Esophagus squamous epithelium (tissue), 5 donors: ENCODE measurements at regions not wholly inside any gene's neighbourhood (a gene's known extent, or its start where the extent isn't known, plus 50 kb on each side); places are given as distances from the start of the nearest gene placed in this dataset.

ENCODE experiments used
- DNase-seq: peaks from one replicate; lab custom pipeline; 2025; lab: John Stamatoyannopoulos, UW
- H3K27ac ChIP-seq, 4 donors: fragments of 200-600 bp; sonication (generic); one replicate each; pipeline ENCODE4 v1.5.1; 2016 to 2019; ENCODE audit warnings: mild to moderate bottlenecking in 1 of 4
- H3K27me3 ChIP-seq, 4 donors: fragments of 200-600 bp; sonication (generic); 1 replicate in 3 of 4; 2 replicates in 1 of 4; pipeline versions ENCODE4 v1.5.1 to v1.6.0; 2017 to 2021; ENCODE audit warnings: antibody characterized with exemption in 1 of 4
- H3K36me3 ChIP-seq, 3 donors: fragments of 200-600 bp; sonication (generic); one replicate each; pipeline ENCODE4 v1.5.1; 2016 to 2019
- H3K4me1 ChIP-seq, 3 donors: fragments of 200-600 bp; sonication (generic); one replicate each; pipeline ENCODE4 v1.5.1; 2017 to 2019
- H3K4me3 ChIP-seq, 4 donors: fragments of 200-600 bp; sonication (generic); 1 replicate in 3 of 4; 2 replicates in 1 of 4; pipeline ENCODE4 v1.5.1; 2016 to 2019; ENCODE audit warnings: mild to moderate bottlenecking in 2 of 4, moderate library complexity in 1 of 4
- H3K9me3 ChIP-seq, 3 donors: fragments of 200-600 bp; sonication (generic); one replicate each; pipeline ENCODE4 v1.5.1; 2016 to 2019
- POLR2A ChIP-seq, 4 donors: fragments of 450-650 bp; IDR thresholded peaks; one replicate each; pipeline ENCODE4 v1.6.1; 2017; ENCODE audit warnings: antibody characterized with exemption in 4 of 4, mild to moderate bottlenecking in 4 of 4, moderate library complexity in 3 of 4
- WGBS, 2 donors: methylation state at CpG; one replicate each; pipeline ENCODE4 v1.1.5; 2018; 5-methylcytosine and 5-hydroxymethylcytosine counted together
- intact Hi-C: fragments of 100-400 bp; cut with DNase I; formaldehyde crosslinking; loops from one replicate; pipeline ENCODE4 v1.15.0; 2022
- TF ChIP-seq, protein P1 (sequence below), 6 experiments: fragments of 450-650 bp in 4 of 6; fragments of 200-600 bp in 2 of 6; sonication (generic) in 2 of 6; IDR thresholded peaks; one replicate each; pipeline ENCODE4 v1.5.1; 2016 to 2019; ENCODE audit warnings: antibody characterized with exemption in 6 of 6, mild to moderate bottlenecking in 4 of 6, moderate library complexity in 4 of 6
- donor health status: DM: yes; HTN: yes; CAD: no.

GRCh38 chr20:63121246-63121645, 94.7 kb downstream of the YTHDF1 start:
- WGBS, 2 donors: 70 to 94% methylated on average over 8 of the region's 15 CpGs
- intact Hi-C loops: no loop called here
- no peak overlapping the region for H3K4me3 ChIP-seq
- TF ChIP-seq POLR2A (IDR thresholded peaks at IDR 0.05): no peak
- TF ChIP-seq, protein P1, sequence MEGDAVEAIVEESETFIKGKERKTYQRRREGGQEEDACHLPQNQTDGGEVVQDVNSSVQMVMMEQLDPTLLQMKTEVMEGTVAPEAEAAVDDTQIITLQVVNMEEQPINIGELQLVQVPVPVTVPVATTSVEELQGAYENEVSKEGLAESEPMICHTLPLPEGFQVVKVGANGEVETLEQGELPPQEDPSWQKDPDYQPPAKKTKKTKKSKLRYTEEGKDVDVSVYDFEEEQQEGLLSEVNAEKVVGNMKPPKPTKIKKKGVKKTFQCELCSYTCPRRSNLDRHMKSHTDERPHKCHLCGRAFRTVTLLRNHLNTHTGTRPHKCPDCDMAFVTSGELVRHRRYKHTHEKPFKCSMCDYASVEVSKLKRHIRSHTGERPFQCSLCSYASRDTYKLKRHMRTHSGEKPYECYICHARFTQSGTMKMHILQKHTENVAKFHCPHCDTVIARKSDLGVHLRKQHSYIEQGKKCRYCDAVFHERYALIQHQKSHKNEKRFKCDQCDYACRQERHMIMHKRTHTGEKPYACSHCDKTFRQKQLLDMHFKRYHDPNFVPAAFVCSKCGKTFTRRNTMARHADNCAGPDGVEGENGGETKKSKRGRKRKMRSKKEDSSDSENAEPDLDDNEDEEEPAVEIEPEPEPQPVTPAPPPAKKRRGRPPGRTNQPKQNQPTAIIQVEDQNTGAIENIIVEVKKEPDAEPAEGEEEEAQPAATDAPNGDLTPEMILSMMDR (IDR thresholded peaks at IDR 0.05): no peak
- DNase-seq: no peak
- H3K27me3 ChIP-seq: peaks cover 0 to 95% (median 0%) of the 10 kb centered on the region in 4 donors
- H3K9me3 ChIP-seq: no peaks in the 10 kb centered on the region
- H3K36me3 ChIP-seq: no peaks in the 10 kb centered on the region
- no peak overlapping the region for H3K27ac ChIP-seq
- H3K4me1 ChIP-seq: no peaks in the 10 kb centered on the region

- H3K27me3 ChIP-seq: peaks cover 0 to 95% (median 0%) of the 10 kb centered on the region in 4 donors
- intact Hi-C loops: no loop called here
- no peak for TF ChIP-seq POLR2A (IDR thresholded peaks at IDR 0.05)
- TF ChIP-seq, protein P1 (IDR thresholded peaks at IDR 0.05): no peak
- no peak overlapping the region for H3K27ac ChIP-seq
- H3K4me1 ChIP-seq: no peaks in the 10 kb centered on the region
- no peak overlapping the region for H3K4me3 ChIP-seq
- H3K9me3 ChIP-seq: no peaks in the 10 kb centered on the region
- DNase-seq: no peak
- WGBS, 2 donors: 0 to 39% methylated on average over 1 to 3 of the region's 5 CpGs
- H3K36me3 ChIP-seq: no peaks in the 10 kb centered on the region
These were observed 95.2 kb downstream of the YTHDF1 start for GRCh38 chr20:63120808-63121090.

DNA sequence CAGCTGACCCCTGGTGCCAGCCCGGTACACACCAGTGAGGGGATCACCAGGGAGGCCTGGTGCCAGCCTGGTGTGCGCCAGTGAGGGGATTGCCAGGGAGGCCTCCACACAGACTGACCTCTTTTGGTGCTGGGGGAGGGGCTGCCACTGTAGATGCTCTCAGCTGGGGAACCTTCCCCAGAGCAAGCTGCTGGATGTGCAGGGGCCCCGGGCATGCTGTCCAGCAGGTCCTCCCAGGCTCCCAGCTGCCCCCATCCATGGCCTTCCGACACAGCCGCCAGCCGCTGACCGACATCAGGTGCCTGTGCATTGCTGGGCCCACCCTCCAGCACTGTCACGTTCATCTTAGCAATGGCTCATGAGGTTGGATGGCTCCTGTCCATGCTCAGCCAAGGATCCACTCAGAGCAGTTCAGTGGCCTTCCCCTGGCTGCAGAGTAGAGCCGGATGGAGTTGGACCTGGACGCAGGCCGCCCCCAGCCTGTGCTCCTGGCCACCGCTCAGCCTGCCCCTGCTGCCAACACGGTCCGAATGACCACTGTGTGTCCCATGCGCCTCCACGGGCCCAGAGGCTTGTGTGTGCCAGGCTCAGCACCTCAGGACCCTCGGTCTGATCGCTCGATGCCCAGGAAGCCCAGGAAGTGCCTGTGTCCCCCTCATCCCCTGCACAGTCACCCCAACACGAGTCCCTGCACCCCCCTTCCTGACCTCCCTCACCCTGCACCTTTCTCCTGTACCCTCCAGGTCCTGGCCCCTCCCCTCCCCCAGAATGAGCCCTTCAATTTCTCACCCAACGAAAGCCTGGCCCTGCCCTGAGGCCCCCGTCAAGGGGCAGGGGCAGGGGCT, 95.7 kb downstream of the YTHDF1 start:
- Histone ChIP-seq H3K9me3 (no peaks in the 10 kb centered on the region), H3K4me3 (no peak overlapping the region), H3K36me3 (no peaks in the 10 kb centered on the region), H3K27ac (no peak overlapping the region), H3K27me3 (peaks cover 0 to 95% (median 0%) of the 10 kb centered on the region in 4 donors), H3K4me1 (no peaks in the 10 kb centered on the region)
- DNase-seq: no peak
- no peak for TF ChIP-seq POLR2A (IDR thresholded peaks at IDR 0.05)
- TF ChIP-seq, protein P1 (IDR thresholded peaks at IDR 0.05): no peak
- intact Hi-C loops: no loop called here
- 30 to 62% methylated on average over 2 to 12 of the region's 22 CpGs for WGBS, 2 donors

DNA sequence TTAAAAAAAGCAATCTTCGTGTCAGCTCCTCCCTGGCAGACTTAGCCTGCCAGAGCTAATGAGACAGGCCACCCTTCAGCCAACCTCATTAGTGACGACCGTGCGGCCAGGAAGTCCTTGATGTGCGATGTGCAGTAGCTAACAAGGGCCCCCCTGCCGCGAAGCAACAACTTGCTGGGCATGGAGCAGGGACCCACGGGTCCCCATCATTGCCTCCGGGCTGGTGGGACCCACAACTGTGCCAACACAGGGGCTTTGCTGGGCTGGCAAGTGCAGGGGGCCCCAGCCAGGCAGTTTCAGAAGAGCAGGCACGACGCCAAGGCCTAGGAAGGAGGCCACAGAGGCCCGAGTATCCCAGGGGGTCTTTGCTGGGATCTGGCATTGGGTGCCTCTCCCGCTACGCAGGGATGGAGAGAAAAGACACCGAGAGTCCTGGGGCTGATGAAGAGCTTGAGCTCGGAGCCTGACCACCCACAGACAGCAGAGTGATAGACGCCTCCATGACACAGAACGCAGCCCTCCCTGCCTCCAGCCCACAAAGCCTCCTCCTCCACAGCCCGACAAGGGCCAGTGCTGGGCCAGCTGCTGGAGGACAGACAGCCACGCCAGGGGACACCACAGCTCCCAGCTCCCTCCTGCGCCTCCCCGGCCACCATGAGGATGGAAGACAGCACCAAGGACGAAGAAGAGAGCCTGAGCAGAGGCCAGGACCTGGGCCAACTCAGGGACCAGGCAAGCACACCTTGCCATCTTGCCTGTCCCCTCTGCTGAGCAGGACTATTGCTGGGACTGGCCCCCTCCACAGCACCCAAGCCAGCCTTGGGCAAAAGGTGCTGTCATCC, 96.6 kb downstream of the YTHDF1 start:
- no peak for DNase-seq
- H3K27me3 ChIP-seq: peaks cover 0 to 95% (median 0%) of the 10 kb centered on the region in 4 donors
- intact Hi-C loops: no loop called here
- H3K27ac ChIP-seq: no peak overlapping the region
- no peaks in the 10 kb centered on the region for H3K4me1 ChIP-seq
- no peak overlapping the region for H3K4me3 ChIP-seq
- no peaks in the 10 kb centered on the region for H3K9me3 ChIP-seq
- WGBS, 2 donors: 29 to 67% methylated on average over 3 to 8 of the region's 23 CpGs
- no peak for TF ChIP-seq POLR2A (IDR thresholded peaks at IDR 0.05)
- TF ChIP-seq, protein P1 (IDR thresholded peaks at IDR 0.05): no peak
- H3K36me3 ChIP-seq: no peaks in the 10 kb centered on the region
